Activated T-cell treated with anti-CD3 and anti-CD28 coated beads for 1 hour (primary cell): ENCODE measurements at regions not wholly inside any gene's neighbourhood (a gene's known extent, or its start where the extent isn't known, plus 50 kb on each side); places are given as distances from the start of the nearest gene placed in this dataset.
"Not testable (repeated sequence)": the region's sequence is repeated elsewhere in the genome, so short reads cannot be mapped to it uniquely, and the experiment has no call there.

Experiments
- DNase-seq: peaks from one replicate; pipeline ENCODE4 v3.0.0-alpha.2; 2020; ENCODE audit warnings: low read depth

GRCh38 chr15:99455789-99456160, 110.0 kb upstream of the MEF2A start:
- no peak for DNase-seq

GRCh38 chr15:99464137-99464536, 101.6 kb upstream of the MEF2A start:
- DNase-seq = no peak

- DNase-seq = no peak
Measured at GRCh38 chr15:99466701-99467337, 99.0 kb upstream of the MEF2A start.

- DNase-seq = no peak
Measured at GRCh38 chr15:99467338-99467720, 98.5 kb upstream of the MEF2A start.

GRCh38 chr15:99467853-99468464, 97.8 kb upstream of the MEF2A start:
- DNase-seq = no peak

- DNase-seq = not testable (repeated sequence)
Measured at GRCh38 chr15:99470204-99470603, 95.6 kb upstream of the MEF2A start.

- DNase-seq = no peak
Measured at GRCh38 chr15:99472416-99473145, 93.2 kb upstream of the MEF2A start.

GRCh38 chr15:99473981-99474906, 91.5 kb upstream of the MEF2A start:
- DNase-seq = no peak

- no peak for DNase-seq
Measured at GRCh38 chr15:99474909-99475753, 90.7 kb upstream of the MEF2A start.

- no peak for DNase-seq
Measured at GRCh38 chr15:99475754-99476412, 89.9 kb upstream of the MEF2A start.

- no peak for DNase-seq
Measured at GRCh38 chr15:99476413-99477222, 89.2 kb upstream of the MEF2A start.

- no peak for DNase-seq
Measured at GRCh38 chr15:99477791-99478471, 87.9 kb upstream of the MEF2A start.

- DNase-seq = no peak
Measured at GRCh38 chr15:99478977-99479376, 86.8 kb upstream of the MEF2A start.

GRCh38 chr15:99480016-99480810, 85.6 kb upstream of the MEF2A start:
- no peak for DNase-seq

GRCh38 chr15:99481113-99481950, 84.5 kb upstream of the MEF2A start:
- DNase-seq = no peak

GRCh38 chr15:99481951-99482230, 83.9 kb upstream of the MEF2A start:
- no peak for DNase-seq

- DNase-seq = no peak
Measured at GRCh38 chr15:99482993-99483392, 82.8 kb upstream of the MEF2A start.
